Coronary artery (tissue), 2 donors: ENCODE measurements at regions not wholly inside any gene's neighbourhood (a gene's known extent, or its start where the extent isn't known, plus 50 kb on each side); places are given as distances from the start of the nearest gene placed in this dataset.
"Not testable (repeated sequence)": the region's sequence is repeated elsewhere in the genome, so short reads cannot be mapped to it uniquely, and the experiment has no call there.

Source experiments
- DNase-seq: peaks from one replicate; pipeline ENCODE4 v3.0.0-alpha.2; 2017; ENCODE audit warnings: low spot score
- H3K27ac ChIP-seq, 2 donors: fragments of 200-600 bp; sonication (generic); one replicate each; pipeline ENCODE4 v1.5.1; 2016 to 2019
- H3K4me3 ChIP-seq: fragments of 200-600 bp; sonication (generic); 2 replicates; pipeline ENCODE4 v1.5.1; 2016; ENCODE audit warnings: mild to moderate bottlenecking, moderate library complexity
- TF ChIP-seq, protein P1 (sequence below): fragments of 200-600 bp; sonication (generic); IDR thresholded peaks from one replicate; pipeline ENCODE4 v1.5.1; 2019; ENCODE audit warnings: antibody characterized with exemption

- H3K4me3 ChIP-seq, result no peak overlapping the region
- no peak for DNase-seq
- no peak overlapping the region for H3K27ac ChIP-seq
- TF ChIP-seq, protein P1, sequence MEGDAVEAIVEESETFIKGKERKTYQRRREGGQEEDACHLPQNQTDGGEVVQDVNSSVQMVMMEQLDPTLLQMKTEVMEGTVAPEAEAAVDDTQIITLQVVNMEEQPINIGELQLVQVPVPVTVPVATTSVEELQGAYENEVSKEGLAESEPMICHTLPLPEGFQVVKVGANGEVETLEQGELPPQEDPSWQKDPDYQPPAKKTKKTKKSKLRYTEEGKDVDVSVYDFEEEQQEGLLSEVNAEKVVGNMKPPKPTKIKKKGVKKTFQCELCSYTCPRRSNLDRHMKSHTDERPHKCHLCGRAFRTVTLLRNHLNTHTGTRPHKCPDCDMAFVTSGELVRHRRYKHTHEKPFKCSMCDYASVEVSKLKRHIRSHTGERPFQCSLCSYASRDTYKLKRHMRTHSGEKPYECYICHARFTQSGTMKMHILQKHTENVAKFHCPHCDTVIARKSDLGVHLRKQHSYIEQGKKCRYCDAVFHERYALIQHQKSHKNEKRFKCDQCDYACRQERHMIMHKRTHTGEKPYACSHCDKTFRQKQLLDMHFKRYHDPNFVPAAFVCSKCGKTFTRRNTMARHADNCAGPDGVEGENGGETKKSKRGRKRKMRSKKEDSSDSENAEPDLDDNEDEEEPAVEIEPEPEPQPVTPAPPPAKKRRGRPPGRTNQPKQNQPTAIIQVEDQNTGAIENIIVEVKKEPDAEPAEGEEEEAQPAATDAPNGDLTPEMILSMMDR, result no peak
These were observed 1113.7 kb downstream of the STIM2 start for GRCh38 chr4:27974339-27974738.

DNA sequence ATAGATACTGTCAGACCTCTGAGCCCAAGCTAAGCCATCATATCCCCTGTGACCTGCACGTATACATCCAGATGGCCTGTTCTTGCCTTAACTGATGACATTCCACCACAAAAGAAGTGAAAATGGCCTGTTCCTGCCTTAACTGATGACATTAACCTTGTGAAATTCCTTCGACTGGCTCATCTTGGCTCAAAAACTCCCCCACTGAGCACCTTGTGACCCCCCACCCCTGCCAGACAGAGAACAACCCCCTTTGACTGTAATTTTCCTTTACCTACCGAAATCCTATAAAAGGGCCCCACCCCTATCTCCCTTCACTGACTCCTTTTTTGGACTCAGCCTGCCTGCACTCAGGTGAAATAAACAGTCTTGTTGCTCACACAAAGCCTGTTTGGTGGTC lies 1114.2 kb downstream of the STIM2 start:
- DNase-seq, H3K4me3 ChIP-seq, H3K27ac ChIP-seq: not testable (repeated sequence)

DNA sequence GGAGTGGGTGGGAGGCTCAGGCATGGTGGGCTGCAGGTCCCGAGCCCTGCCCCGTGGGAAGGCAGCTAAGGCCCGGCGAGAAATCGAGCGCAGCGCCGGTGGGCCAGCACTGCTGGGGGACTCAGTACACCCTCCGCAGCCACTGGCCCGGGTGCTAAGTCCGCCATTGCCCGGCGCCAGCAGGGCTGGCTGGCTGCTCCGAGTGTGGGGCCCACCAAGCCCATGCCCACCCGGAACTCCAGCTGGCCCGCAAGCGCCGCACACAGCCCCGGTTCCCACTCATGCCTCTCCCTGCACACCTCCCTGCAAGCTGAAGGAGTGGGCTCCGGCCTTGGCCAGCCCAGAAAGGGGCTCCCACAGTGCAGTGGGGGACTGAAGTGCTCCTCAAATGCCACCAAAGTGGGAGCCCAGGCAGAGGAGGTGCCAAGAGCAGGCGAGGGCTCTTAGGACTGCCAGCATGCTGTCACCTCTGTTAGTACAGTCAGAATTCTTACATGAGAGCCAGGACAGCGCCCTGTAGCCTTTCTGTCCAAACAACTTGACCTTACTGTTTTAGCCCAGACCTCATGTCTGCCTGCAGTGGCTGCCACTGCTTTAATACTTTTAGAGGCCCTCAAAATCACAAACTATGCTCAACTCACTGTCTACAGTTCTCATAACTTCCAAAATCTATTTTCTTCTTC lies 1117.9 kb downstream of the STIM2 start:
- H3K27ac ChIP-seq, H3K4me3 ChIP-seq, DNase-seq: not testable (repeated sequence)

- TF ChIP-seq, protein P1, result no peak
- Histone ChIP-seq H3K27ac (no peak overlapping the region), H3K4me3 (no peak overlapping the region)
- DNase-seq, result no peak
These were observed 1124.9 kb downstream of the STIM2 start for GRCh38 chr4:27985522-27985921.

GRCh38 chr4:27986476-27986875 lies 1125.8 kb downstream of the STIM2 start:
- Histone ChIP-seq H3K4me3 (no peak overlapping the region), H3K27ac (no peak overlapping the region)
- TF ChIP-seq, protein P1, result no peak
- DNase-seq, result no peak

DNA sequence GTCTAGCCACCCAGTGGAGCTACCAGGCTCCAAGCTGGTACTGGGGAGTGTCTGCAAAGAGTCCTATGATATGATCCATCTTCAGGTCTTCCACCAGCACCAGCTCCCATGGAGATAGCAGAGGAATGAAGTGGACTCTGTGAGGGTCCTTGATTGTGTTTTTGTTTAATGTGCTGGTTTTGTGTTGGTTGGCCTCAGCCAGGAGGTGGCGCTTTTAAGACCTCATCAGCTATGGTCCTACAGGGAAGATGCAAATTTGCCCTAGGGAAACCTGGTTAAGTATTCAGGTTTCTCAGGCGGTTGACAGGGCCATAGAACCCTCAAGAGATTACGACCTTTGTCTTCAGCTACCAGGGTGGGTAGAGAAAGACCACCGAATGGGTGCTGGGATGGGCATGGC lies 1141.1 kb downstream of the STIM2 start:
- Histone ChIP-seq H3K4me3 (no peak overlapping the region), H3K27ac (no peak overlapping the region)
- TF ChIP-seq, protein P1, result no peak
- no peak for DNase-seq

GRCh38 chr4:28004520-28004919 lies 1143.9 kb downstream of the STIM2 start:
- no peak overlapping the region for H3K4me3 ChIP-seq
- no peak overlapping the region for H3K27ac ChIP-seq
- TF ChIP-seq, protein P1, result no peak
- no peak for DNase-seq

GRCh38 chr4:28006021-28006420 lies 1145.4 kb downstream of the STIM2 start:
- TF ChIP-seq, protein P1, result no peak
- Histone ChIP-seq H3K27ac (no peak overlapping the region), H3K4me3 (no peak overlapping the region)
- no peak for DNase-seq
